ENCODE measurements at regions not wholly inside any gene's neighbourhood (a gene's known extent, or its start where the extent isn't known, plus 50 kb on each side); places are given as distances from the start of the nearest gene placed in this dataset.

- no peak for TF ChIP-seq ZNF235 (CRISPR knock-in tag; IDR thresholded peaks at IDR 0.05; ENCODE audit: borderline replicate concordance)
- peak; percentile 100 for TF ChIP-seq NCOR1 (IDR thresholded peaks at IDR 0.05; ENCODE audit: borderline replicate concordance, low read length)
- peak; percentile 90 for TF ChIP-seq ZNF775 (CRISPR knock-in tag; IDR thresholded peaks at IDR 0.05; ENCODE audit: borderline replicate concordance)
- TF ChIP-seq TAF15 (IDR thresholded peaks at IDR 0.05; ENCODE audit: low read depth, low read length, poor library complexity, severe bottlenecking), result no peak
- TF ChIP-seq DR1 (CRISPR knock-in tag; IDR thresholded peaks at IDR 0.05), result peak; percentile 77; the same call in 1 of the 2 replicates
- TF ChIP-seq ZNF414 (CRISPR knock-in tag; IDR thresholded peaks at IDR 0.05), result peak; percentile 89
- peak; percentile 97 for TF ChIP-seq IRF2 (CRISPR knock-in tag; IDR thresholded peaks at IDR 0.05)
- TF ChIP-seq HOXA5 (CRISPR knock-in tag; IDR thresholded peaks at IDR 0.05), result peak; percentile 97
- TF ChIP-seq ZNF75D (CRISPR knock-in tag; IDR thresholded peaks at IDR 0.05; ENCODE audit: borderline replicate concordance), result no peak
- peak; percentile 23 for TF ChIP-seq SAFB2 (CRISPR knock-in tag; IDR thresholded peaks at IDR 0.05; ENCODE audit: borderline replicate concordance, low read depth)
- TF ChIP-seq ZNF547 (CRISPR knock-in tag; IDR thresholded peaks at IDR 0.05), result 0 out of 2 replicates have a peak, but pooled peaks have one; percentile 42
- no peak for TF ChIP-seq ZNF484 (CRISPR knock-in tag; IDR thresholded peaks at IDR 0.05; ENCODE audit: borderline replicate concordance, low read depth)
- no peak for TF ChIP-seq MTA3 (CRISPR knock-in tag; IDR thresholded peaks at IDR 0.05)
- TF ChIP-seq ZHX1 (CRISPR knock-in tag; IDR thresholded peaks at IDR 0.05; ENCODE audit: low read depth), result peak; percentile 85
- TF ChIP-seq TAF1 (CRISPR knock-in tag; IDR thresholded peaks at IDR 0.05), result no peak
- no peak for TF ChIP-seq MTF1 (CRISPR knock-in tag; IDR thresholded peaks at IDR 0.05)
- TF ChIP-seq REXO4 (CRISPR knock-in tag; IDR thresholded peaks at IDR 0.05; ENCODE audit: borderline replicate concordance), result no peak
- TF ChIP-seq PHF8 (CRISPR knock-in tag; IDR thresholded peaks at IDR 0.05), result peak; percentile 52; the same call in 1 of the 2 replicates
- peak in 1 of 2 experiments; percentile 91; a peak in 2 of 4 replicates for TF ChIP-seq ATF4 (CRISPR knock-in tag; IDR thresholded peaks at IDR 0.05)
- TF ChIP-seq XRCC5 (optimal IDR thresholded peaks at IDR 0.05; ENCODE audit: low read length), result peak; percentile 85
- TF ChIP-seq TCF7L2 (IDR thresholded peaks at IDR 0.05; ENCODE audit: low read depth, low read length), result 0 out of 2 replicates have a peak, but pooled peaks have one; percentile 29
- peak; percentile 89 for TF ChIP-seq BRF2 (CRISPR knock-in tag; IDR thresholded peaks at IDR 0.05)
- peak; percentile 80; the same call in 1 of the 2 replicates for TF ChIP-seq ZNF337 (CRISPR knock-in tag; IDR thresholded peaks at IDR 0.05; ENCODE audit: borderline replicate concordance, low read depth)
- TF ChIP-seq SP2 (CRISPR knock-in tag; IDR thresholded peaks at IDR 0.05), result no peak
These were observed 92.7 kb upstream of the AFDN start (continued) for GRCh38 chr6:167733740-167734661.
